D721Med (cell line): ENCODE measurements at regions not wholly inside any gene's neighbourhood (a gene's known extent, or its start where the extent isn't known, plus 50 kb on each side); places are given as distances from the start of the nearest gene placed in this dataset.

Experiments used
- DNase-seq: peaks from one replicate; pipeline ENCODE4 v3.0.0; 2011; ENCODE audit warnings: low spot score; ENCODE audit not compliant: insufficient read length
- FAIRE-seq: peaks from 2 replicates; lab custom pipeline; 2011; peaks lifted over from hg19 to GRCh38; lab: Jason Lieb, UNC
- CTCF ChIP-seq: IDR thresholded peaks from 2 replicates; pipeline ENCODE4 v1.5.1; 2012; ENCODE audit warnings: mild to moderate bottlenecking, control low read depth; ENCODE audit not compliant: insufficient read depth; ENCODE audit errors: missing control alignments

- TF ChIP-seq CTCF: no peak
- FAIRE-seq (no peak), DNase-seq (no peak)
Observed at GRCh38 chr1:81678779-81679178, 122.0 kb upstream of the ADGRL2 start.

GRCh38 chr1:81672766-81673165 lies 128.0 kb upstream of the ADGRL2 start:
- TF ChIP-seq CTCF: no peak
- no peak for FAIRE-seq
- DNase-seq: no peak

- FAIRE-seq: no peak
- no peak for DNase-seq
- no peak for TF ChIP-seq CTCF
Observed at GRCh38 chr1:81671038-81671437, 129.7 kb upstream of the ADGRL2 start.

- DNase-seq: no peak
- no peak for FAIRE-seq
- TF ChIP-seq CTCF: no peak
Observed at GRCh38 chr1:81670286-81670685, 130.4 kb upstream of the ADGRL2 start.

GRCh38 chr1:81666586-81666985 lies 134.1 kb upstream of the ADGRL2 start:
- DNase-seq: no peak
- no peak for FAIRE-seq
- TF ChIP-seq CTCF: no peak

GRCh38 chr1:81664341-81664740 lies 136.4 kb upstream of the ADGRL2 start:
- no peak for DNase-seq
- FAIRE-seq: no peak
- TF ChIP-seq CTCF: no peak

- DNase-seq (no peak), FAIRE-seq (no peak)
- no peak for TF ChIP-seq CTCF
Observed at GRCh38 chr1:81662913-81663526, 137.7 kb upstream of the ADGRL2 start.
